ENCODE measurements at regions not wholly inside any gene's neighbourhood (a gene's known extent, or its start where the extent isn't known, plus 50 kb on each side); places are given as distances from the start of the nearest gene placed in this dataset.

DNA sequence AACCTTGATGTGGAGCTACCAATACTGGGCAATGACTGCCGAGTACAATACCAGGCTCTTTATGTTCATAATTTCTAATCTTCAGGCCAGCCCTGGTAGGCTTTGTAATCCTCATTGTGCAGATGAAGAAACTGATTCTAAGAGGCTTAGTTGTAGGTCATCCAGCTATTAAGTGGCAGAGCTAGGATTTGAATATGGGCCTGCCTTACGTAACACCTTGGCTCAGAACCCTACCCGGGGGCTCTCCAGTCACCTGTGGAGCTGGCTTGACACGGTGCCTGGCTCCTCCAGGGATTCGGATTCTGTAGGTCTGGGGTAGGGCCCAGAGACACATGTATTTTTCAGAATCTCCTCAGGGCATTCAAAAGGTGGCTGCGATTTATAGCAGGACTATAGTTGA is 515.5 kb downstream of the QKI start:
- no peak for DNase-seq (ENCODE audit: low read depth)

DNA sequence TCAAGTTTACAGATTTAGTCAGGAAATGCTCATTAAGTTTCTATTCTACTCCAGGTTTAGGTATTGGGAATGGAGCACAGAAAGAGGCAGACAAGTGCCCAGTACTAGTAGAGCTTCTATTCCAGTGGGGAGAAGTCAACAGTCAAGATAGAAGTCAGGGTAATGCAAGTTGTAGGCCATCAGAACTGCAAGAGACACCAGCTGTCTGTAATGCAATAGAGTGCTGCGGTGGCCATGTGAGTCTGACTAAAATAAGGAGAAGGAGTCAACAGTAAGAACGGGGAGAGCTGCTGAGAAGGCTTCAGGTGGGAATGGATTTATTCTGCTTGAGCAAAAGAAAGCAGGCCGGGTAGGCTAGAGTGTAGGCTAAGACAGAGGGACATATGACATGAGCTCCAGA is 515.0 kb downstream of the QKI start:
- no peak for DNase-seq (ENCODE audit: low read depth)

DNA sequence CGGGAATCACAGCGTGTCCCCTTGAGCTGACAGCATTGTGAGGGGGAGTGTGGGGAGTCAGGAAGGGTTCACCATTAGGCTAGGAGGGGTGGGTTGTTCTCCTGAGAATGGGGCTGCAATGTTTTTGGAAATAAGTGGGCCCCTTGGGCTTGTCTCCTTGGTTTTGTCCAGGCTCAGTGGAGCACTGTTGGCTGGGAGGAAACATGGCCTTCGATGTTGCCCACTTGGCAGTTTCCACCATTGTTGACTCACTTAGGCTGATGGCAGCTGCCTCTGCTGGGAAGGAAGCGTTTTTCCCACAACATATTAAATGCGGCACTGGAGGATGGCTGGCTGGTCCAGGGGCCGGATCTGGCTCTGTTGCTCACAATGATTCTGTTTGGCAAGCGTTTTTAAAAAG is 512.1 kb downstream of the QKI start:
- DNase-seq (ENCODE audit: low read depth): no peak

DNA sequence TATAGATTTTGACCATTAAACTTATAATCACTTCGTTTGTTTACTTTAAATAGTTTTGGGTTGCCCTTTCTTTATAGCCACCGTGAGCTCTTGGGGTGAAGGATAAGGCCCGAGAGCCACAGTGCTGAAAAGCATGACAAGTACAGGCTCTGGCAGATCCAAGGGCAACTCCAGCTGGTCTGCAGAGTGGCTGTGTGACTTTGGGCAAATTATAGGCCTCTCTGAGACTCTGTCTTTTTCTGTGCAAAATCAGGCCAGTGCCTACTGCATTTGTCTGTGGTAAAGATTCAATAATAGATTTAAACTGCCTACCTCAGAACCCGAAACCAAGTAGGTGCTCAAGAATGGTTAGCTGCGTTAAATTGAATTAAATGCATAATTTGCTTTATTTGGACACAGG is 511.3 kb downstream of the QKI start:
- no peak for DNase-seq (ENCODE audit: low read depth)

DNA sequence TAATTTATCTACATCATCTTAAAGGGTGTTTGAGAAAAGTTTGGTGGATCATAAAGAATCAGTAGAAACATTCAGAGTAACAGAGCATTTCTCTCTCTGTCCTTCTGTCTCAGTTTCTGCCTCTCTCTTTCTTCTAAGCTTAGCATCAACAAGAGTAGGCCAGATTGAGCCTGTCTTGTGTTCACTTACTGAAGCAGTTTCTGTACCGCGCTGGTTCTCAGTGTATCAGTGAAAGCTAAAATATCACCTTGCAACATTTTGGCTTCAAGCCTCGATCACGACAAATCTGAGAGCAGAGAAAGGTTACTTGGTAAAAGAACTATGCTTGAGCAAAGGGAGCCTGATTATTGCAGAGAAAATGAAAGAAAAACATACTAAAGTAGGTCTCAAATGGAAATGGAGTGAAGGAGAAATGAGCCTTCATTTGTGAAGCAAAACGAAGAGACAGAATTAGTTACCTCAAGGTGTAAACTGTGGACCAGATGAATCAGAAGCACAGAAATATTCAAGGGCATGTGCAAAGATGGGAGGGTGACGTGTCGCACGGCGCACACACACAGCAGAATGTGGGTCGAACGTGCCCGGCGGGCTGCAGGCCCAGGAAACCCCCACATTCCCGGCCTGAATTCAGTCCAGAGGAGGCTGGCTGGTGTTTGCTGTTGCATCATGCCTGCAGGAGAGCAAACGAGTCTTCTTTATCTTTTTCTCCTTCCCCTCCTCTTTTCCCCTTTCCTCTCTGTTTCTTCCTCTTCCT is 509.3 kb downstream of the QKI start:
- DNase-seq (ENCODE audit: low read depth): no peak

DNA sequence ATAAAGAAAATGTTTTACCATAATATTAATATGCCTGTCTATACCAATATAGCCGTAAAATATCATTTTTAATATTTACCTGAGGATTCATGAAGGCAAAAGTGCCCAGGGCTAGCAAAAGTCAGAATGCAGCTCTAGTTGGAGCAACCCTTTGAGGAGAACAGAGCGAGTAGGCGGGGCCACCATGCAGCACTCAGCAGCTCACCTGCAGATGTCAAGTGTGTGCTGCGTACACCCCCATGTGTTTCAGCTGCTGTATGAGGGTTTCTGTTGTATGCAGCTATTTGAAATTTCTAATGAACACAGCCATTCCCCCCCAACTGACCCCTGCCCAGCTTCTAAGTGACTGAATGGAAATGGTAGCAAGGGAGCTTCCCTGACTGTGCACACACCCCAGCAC is 508.0 kb downstream of the QKI start:
- DNase-seq (ENCODE audit: low read depth): no peak

DNA sequence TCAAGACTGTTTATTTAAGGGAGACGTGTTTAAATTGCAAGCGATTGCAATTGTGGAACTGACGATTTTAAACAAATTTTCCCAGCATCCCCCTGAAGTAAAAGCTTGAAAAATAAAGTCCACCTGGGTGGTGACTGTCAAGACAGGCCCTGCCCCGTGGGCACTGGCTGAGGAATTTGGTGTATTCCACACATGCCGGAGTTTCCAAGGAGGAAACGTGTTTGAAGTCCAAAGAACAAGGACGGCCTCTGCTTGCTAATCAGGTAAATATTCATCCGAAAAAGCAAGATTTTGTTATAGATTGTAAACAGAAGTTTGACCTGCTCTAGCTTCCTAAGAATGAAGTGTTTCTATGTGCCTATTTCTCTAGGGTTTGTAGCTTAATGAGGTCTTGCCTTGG is 505.1 kb downstream of the QKI start:
- no peak for DNase-seq (ENCODE audit: low read depth)

DNA sequence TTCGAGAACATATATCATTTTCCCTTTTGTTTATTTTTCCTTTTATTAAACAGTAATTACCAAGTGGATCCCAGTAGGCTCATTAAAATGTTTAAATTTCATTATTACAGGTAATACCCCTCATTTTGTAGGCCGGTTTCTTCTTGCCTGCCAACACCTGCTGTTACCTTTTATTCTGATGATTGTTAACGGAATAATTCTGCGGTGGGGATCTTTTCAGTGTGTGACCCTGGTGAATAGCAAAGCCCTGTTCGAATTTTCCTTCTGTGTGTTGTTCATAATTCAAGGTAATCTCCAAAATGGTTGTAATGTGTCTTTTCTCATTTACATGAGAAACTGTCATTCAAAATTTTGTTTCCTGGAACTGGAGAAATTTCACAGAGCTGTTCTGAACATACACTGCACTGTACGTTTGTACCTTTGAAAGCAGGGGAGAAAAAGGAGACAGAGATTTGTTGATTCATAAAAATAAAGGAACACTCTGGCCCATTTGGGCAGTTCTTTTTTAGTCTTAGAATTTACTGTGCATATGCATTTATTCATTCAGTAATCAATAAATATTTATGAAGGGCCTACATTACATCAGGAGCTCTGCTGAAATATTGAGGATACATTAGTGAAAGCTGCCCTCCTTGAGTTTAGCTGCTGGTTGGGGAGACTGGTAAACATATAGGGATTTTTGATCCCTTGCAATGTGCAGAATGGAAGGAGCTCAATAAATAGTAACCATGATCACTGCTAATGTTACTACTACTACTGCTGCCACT is 502.0 kb downstream of the QKI start:
- no peak for DNase-seq (ENCODE audit: low read depth)

DNA sequence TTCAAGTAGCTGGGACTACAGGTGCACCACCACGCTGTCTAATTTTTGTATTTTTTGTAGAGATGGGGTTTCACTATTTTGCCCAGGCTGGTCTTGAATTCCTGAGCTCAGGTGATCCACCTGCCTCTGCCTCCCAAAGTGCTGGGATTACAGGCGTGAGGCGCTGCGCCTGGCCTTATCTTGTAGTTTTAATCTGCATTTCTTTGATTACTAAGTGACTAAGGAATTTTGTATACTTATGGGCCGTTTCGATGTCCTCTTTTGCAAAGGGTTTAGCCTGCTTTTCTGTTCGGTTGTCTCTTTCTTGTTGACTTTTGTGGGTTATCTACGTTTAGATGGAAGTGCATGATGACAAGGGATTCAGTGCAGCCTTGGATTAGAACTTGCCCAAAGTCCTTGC is 500.6 kb downstream of the QKI start:
- DNase-seq (ENCODE audit: low read depth): no peak

DNA sequence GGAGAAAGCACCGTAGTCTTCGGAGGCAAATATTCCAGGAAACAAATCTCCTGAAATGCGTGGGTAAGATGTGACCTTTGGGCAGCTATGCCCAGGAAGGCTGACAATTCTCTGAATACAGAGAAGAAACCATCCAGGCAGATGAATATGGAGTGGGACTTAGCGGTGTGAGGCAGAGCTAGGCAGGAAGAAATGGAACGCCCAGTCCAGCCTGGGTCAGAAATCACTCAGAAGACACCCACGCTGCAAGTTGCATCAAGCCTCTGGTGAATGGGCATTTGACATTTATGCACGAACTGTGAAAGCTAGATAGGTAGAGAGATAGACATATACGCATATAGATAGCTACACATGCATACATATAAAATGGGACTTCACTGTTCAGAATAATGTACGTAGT is 498.5 kb downstream of the QKI start:
- no peak for DNase-seq (ENCODE audit: low read depth)

DNA sequence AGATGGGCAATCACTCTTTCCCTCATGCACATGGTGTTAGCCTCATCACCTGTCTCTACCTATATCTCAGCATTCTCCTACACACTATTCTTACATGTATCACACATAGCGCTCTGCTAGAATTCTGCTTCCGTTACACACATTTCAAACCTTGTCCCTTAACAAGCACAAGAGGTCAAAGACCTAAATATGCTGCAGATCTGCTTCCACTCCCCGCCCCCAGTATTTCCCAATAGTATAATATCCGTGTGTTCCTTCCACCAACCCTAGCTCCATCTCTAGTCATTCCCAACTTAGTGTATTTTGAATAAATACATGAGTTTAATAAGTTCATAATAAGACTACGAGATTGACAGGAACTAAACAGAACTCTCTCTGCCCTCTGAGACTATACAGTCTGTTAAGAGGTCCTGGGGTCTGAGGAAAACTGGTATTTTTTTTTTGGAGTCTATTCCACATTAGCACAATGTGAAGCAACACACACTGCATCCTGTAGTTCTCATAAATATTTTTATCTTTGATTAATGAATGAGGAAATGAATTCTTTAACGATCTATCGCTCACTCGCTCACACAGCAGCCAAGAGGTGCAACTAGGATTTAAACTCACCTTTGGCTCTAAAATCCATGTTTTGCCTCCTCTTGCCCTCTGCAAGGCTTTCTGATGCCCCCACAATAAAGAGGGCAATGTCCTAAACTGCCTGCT is 491.6 kb downstream of the QKI start:
- DNase-seq (ENCODE audit: low read depth): no peak

DNA sequence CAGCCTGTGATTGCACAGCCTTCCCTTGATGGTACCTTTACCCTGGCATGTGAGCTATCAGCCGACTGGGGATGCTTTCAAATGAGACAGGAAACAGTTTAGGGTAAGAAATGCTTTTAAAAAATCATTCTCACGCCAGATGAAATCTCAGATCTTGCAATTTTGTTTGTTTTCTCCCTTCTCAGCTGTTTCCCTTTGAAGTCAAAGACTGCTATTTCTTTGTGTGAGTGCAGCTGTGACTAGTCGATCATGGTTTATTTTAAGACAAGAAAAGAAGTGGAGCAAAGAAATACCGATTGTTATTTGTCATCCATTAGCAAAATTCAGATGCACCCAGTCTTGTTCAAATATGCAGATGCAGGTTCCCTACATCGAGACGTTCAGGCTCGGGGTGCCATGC is 489.7 kb downstream of the QKI start:
- DNase-seq (ENCODE audit: low read depth): peak; percentile 72

DNA sequence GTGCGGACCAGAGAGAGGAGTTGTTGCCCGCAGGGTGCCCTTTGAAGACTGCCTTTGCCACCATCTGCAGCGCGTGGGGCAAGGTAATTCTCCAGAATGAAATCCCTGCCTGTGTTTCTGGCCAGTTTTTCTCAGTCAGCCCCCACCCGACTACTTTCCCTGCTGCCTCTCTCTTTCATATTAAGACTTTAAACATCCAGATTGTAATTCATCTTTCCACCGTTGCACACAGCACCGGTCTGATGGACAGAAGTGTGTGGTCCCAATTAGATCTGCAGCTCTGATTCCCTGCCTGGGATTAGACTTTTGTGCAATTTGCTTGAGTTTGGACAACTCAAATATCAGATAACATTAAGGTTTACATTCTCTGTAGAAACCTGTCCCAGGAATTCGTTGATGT is 489.0 kb downstream of the QKI start:
- no peak for DNase-seq (ENCODE audit: low read depth)

DNA sequence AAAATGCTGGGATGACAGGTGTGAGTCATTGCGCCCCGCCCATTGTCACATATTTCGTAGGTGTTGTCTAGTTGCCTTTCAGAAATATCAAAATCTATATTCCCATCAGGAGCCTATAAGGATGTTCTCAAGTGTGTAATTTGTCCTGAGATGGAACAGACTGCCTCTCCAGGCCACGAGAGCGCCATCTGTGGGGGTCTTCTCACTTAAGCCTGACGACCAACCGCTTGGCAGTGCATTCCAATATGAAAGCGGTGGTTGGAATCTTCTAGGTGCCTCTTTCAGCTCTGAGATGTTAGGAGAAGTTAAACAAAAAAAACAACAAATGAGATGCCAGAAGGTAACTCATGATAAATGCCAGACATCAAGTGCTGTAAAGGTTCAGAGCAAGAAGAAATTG is 488.5 kb downstream of the QKI start:
- no peak for DNase-seq (ENCODE audit: low read depth)

DNA sequence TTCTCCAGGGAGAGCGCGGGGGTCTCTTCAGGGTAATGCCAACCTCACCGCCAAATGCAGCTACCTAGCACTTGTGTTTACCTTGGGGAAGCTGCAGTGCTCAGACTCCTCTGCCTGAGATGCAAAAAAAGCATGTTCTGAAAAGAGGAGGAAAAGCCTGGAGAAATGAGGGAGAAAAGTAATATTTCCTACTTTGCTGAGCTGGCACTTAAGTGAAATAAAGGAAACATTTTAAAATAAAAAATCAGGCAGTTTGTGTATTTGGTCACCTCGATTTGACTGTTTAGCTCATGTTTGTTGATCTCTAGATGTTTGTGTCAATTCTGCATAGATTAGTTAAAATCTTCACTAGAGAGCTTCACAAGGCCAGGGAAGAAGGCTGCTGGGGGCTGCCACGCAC is 487.2 kb downstream of the QKI start:
- DNase-seq (ENCODE audit: low read depth): no peak

DNA sequence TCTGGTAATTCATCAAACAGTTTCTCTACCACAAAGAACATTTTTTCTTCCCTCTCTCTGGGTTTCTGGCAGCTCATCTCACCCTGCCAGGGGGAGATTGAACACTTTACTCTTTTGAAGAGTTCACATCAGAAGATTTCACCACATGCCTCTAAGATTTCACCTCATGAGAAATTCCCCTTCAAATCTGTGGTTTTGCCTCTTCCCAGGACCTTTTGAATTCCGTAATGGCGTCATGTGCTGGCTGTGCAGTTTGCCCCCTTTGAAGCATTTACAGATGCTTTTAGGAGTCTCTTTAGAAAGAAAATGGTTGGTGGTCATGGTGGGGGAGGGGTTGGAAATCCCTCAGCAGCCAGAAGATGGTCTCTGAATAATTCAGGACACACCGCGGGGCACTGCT is 486.1 kb downstream of the QKI start:
- no peak for DNase-seq (ENCODE audit: low read depth)

DNA sequence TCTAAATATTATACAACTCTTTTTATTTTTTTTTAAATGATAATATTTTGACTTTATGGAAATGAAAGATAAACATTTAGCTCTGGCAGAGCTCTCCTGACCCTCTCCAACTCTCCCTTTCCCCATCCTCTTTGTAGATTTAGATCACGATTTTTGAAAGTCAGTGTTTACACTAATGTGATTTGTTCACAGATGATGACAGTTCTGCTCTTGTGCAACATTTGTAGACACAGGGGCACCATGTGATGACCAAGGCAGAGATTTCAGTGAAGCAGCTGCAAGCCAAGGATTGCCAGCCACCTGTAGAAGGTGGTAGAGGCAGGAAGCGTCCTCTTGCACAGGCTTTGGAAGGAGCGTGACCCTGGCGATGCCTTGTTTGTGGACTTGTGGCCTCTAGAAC is 483.2 kb downstream of the QKI start:
- DNase-seq (ENCODE audit: low read depth): peak; percentile 39

DNA sequence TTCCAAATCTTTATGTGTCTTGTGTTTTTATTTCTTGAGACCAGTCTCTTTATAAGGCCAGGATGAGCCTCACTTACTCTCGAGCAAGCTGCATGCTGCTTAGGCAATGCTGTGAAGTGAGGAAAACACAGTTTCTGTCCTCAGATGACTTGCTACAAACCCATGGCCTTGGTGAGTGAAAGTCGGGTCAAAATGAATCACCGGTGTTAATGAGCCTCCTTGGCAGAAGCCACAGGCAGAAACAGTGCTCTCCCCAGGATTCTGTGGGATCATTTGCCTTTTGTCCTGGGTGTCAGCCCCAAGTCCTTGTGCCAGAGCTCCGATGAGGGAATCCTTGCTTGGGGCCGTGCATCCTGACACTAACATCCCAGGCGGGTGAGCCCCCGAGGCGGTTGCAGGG is 482.5 kb downstream of the QKI start:
- DNase-seq (ENCODE audit: low read depth): peak; percentile 63

DNA sequence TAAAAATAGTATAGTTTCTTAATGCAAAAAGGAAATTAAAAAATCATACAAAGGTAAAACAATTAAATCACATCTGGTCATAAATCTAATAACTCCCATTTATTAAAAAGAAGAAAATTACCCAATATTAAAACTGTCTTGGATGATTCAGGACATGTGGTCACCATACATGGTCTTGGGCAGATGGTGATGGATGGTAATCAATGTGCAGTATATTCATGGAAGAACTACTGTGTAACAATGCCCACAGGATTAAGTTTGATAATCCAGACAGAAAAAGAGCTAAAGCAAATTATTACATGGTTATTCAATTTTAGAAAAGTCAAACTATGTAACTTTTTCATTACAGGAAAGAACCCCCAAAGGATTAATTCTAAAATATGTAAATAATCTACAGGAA is 480.6 kb downstream of the QKI start:
- no peak for DNase-seq (ENCODE audit: low read depth)

DNA sequence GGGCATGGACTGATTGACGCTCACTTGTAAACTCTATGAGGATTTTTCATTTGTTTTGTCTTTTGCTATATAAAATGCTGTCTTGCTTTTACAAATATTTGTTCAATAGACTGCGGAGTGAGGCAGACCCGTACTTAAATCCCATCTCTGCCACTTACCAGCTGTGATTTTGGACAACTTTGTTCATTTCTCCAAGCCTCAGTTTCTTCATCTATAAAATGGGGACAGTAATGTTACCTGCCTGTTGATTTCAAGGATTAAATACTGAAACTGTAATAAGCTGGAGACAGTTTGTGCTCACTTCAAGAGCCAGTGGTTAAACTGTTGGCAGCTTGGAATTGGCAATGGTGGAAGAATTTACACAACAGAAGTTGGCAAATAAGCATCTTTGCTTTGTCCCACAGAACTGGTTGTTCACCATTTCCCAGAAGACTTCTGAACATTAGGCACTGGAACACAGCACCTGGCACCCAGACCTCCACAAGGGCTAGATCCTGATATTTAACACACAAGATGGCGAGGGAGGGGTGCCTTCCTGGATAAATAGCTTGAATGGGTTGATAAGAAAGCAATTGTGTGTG is 479.2 kb downstream of the QKI start:
- no peak for DNase-seq (ENCODE audit: low read depth)

DNA sequence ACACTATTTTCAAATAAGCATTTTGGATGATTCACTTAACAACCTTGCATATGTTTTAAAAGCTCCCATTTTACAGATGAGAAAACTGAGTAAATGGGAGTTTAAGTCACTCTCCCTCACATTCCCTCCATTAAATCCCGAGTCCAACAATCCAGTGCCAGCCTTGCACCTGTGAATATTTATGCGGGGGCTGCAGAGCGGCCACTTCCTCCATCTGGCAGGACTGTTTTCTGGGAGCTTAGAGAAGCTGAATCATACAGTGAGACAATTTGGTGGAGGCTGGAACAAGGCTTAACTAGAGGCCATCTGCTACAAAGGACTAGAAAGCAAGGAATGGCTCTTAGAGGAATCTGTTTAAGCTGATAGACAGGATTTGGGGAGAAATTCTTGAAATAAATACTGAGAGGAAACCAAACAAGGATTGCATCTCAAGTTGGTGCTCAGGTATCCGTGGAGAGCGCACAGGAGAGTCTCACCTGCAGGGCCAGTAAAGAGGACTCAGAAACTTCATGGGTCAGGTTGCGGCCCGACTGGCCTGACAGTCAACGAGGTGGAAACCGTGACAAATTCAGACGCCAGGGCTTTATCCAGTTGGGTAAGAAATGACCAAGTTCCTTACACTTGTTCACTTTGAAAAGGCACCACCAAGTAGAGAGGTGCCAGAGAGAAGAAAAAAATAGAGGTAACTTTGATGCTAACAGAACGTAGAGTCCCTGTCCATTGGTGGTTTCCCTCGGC is 478.5 kb downstream of the QKI start:
- peak; percentile 9 for DNase-seq (ENCODE audit: low read depth)

All from LHCN-M2 (cell line).